ENCODE measurements at regions not wholly inside any gene's neighbourhood (a gene's known extent, or its start where the extent isn't known, plus 50 kb on each side); places are given as distances from the start of the nearest gene placed in this dataset.

DNA sequence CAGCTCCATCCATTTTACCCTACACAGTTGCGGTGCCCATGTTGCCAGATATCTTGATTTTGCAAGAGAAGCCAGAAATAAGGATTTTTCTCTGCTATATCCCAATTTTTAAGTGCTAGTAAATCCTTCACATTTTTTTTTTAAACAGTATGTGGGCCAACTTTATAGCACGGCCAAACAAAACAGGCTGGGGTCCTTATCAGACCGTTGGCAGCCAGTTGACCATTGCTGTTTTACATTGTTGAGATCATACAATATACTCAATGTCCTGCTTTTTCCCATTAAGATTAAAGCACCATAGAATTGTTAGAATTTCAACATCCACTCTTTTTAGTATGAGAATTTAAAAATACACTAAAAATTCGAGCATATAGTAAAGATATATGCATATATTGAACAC is 150.9 kb downstream of the SPCS3 start:
- ChIA-PET POLR2A (no interaction called here), CTCF (no interaction called here)
- DNase-seq (ENCODE audit: extremely low spot score), result no peak
- TF ChIP-seq, protein P1, sequence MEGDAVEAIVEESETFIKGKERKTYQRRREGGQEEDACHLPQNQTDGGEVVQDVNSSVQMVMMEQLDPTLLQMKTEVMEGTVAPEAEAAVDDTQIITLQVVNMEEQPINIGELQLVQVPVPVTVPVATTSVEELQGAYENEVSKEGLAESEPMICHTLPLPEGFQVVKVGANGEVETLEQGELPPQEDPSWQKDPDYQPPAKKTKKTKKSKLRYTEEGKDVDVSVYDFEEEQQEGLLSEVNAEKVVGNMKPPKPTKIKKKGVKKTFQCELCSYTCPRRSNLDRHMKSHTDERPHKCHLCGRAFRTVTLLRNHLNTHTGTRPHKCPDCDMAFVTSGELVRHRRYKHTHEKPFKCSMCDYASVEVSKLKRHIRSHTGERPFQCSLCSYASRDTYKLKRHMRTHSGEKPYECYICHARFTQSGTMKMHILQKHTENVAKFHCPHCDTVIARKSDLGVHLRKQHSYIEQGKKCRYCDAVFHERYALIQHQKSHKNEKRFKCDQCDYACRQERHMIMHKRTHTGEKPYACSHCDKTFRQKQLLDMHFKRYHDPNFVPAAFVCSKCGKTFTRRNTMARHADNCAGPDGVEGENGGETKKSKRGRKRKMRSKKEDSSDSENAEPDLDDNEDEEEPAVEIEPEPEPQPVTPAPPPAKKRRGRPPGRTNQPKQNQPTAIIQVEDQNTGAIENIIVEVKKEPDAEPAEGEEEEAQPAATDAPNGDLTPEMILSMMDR (IDR thresholded peaks at IDR 0.05; ENCODE audit: control extremely low read depth, extremely low read depth, low read depth, missing control alignments), result no peak

DNA sequence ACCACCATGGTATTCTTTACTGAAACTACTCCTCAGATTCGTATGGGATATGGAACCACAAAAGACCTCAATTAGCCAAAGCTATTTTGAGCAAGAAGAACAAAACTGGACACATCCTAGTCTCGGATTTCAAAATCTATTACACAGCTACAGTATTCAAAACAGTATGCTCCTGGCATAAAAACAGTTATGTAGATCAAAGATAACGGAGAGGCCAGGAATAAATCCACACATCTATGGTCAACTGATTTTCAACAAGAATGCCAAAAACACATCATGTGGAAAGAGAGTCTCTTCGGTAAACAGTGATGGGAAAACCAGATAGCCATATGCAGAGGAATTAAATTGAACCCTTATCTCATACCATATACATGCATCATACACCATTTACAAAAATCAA is 155.3 kb downstream of the SPCS3 start:
- TF ChIP-seq, protein P1 (IDR thresholded peaks at IDR 0.05; ENCODE audit: control extremely low read depth, extremely low read depth, low read depth, missing control alignments), result no peak
- no peak for DNase-seq (ENCODE audit: extremely low spot score)
- ChIA-PET CTCF (no interaction called here), POLR2A (no interaction called here)

DNA sequence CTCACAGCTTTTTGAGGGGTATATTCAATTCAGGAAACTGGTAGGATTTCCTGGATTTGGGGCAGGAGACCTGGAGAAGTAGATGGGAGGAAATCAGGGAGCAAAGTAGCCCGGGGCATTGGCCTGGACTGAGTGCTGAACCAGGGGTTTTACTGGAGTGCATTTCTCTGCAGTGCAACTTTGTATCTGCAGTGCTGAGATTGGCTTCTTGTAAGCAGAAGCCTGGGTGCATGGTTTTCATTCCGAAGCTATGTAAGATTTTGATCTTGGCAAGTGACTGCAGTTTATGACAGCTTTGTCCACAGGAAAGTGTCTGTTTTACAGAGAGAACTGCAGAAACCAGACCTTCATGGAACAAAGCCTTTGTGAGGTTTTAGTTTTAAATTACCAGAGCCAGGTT is 158.3 kb downstream of the SPCS3 start:
- ChIA-PET CTCF (interaction anchor here (0.8 to 1.6 kb wide), 5 partner anchors 10 to 42 kb away, joined by 3 to 4 read pairs (median 3); no protein-coding TSS in a partner anchor), POLR2A (no interaction called here)
- DNase-seq (ENCODE audit: extremely low spot score), result no peak
- TF ChIP-seq, protein P1 (IDR thresholded peaks at IDR 0.05; ENCODE audit: control extremely low read depth, extremely low read depth, low read depth, missing control alignments), result no peak

DNA sequence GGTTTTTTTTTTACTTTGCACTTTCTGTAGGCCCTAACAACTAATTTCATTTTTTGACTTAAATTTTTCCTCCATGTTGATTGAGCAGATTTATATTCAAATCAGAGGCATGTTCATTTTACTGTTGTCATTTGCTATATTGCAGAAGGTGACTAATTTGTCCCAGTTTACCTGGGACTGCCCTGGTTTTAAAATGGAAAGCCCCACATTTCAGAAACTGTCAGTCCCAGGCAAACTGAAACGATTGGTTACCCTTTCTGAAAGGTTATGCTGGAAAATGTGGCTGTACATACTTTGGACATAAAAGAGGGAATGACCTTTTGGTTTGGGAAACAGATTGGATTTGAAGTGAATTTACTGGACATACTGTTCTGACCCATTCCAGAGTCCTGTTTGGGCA is 160.0 kb downstream of the SPCS3 start:
- ChIA-PET CTCF (interaction anchor here (1.6 to 1.9 kb wide), 2 partner anchors 8 to 100 kb away, joined by 3 to 7 read pairs; no protein-coding TSS in a partner anchor), POLR2A (no interaction called here)
- no peak for DNase-seq (ENCODE audit: extremely low spot score)
- TF ChIP-seq, protein P1 (IDR thresholded peaks at IDR 0.05; ENCODE audit: control extremely low read depth, extremely low read depth, low read depth, missing control alignments), result no peak

DNA sequence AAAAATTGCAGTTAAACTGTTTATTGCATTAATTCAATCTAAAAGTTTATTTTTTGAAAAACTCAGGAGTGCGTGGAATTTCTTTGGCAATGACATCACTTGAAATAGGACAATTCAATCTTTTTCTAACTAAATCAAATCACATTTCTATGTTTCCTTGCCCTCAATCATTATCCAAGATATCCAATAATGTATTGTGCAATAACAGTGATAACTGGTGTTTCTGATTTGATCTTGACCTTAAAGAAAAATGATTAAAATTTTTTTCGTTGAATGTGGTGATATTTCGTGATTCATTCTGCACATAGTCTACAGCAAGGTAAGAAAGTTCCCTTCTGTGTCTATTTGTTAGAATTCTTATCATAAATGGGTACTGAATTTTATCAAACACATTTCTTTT is 163.2 kb downstream of the SPCS3 start:
- no peak for DNase-seq (ENCODE audit: extremely low spot score)
- CTCF ChIA-PET, result no interaction called here
- POLR2A ChIA-PET, result no interaction called here
- TF ChIP-seq, protein P1 (IDR thresholded peaks at IDR 0.05; ENCODE audit: control extremely low read depth, extremely low read depth, low read depth, missing control alignments), result no peak

DNA sequence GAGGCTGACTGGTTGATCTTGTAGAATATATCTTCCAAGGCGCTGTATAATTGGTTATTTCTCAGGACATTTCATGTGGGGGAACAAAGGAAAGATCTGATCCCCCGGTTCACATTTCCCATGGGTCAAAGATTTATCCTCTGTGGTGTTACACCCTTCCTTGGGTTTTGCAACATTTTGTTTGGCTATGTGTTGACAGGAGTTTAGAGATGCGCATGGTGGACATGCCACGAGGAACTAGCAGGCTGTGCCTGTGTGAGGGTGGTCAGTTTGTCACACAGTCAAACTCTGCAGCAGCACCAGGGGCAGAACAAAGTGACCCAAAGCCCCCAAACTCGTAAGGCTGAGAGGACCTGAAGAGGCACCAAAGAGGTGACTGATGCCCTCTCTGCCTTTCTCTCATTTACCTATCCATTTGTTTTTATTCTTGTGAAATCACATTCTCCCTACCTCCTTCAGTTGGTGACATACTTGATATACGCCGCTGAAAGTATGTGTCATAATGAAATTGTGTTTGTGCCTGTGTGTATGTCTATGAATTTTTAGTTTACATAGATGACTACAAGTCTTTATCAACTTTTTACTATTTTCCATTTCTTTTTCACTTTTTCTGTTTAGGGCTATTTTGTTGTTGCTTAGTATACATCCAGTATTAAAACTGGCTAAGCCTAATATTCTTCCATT is 164.7 kb downstream of the SPCS3 start:
- TF ChIP-seq, protein P1 (IDR thresholded peaks at IDR 0.05; ENCODE audit: control extremely low read depth, extremely low read depth, low read depth, missing control alignments), result no peak

More for the DNA sequence above, 164.7 kb downstream of the SPCS3 start:
- no peak for DNase-seq (ENCODE audit: extremely low spot score)
- ChIA-PET CTCF (no interaction called here), POLR2A (no interaction called here)

Measured in GM10248 (cell line).